ENCODE measurements at regions not wholly inside any gene's neighbourhood (a gene's known extent, or its start where the extent isn't known, plus 50 kb on each side); places are given as distances from the start of the nearest gene placed in this dataset.
A peak's percentile ranks its signal among the peaks of the same experiment; 100 is the strongest.

DNA sequence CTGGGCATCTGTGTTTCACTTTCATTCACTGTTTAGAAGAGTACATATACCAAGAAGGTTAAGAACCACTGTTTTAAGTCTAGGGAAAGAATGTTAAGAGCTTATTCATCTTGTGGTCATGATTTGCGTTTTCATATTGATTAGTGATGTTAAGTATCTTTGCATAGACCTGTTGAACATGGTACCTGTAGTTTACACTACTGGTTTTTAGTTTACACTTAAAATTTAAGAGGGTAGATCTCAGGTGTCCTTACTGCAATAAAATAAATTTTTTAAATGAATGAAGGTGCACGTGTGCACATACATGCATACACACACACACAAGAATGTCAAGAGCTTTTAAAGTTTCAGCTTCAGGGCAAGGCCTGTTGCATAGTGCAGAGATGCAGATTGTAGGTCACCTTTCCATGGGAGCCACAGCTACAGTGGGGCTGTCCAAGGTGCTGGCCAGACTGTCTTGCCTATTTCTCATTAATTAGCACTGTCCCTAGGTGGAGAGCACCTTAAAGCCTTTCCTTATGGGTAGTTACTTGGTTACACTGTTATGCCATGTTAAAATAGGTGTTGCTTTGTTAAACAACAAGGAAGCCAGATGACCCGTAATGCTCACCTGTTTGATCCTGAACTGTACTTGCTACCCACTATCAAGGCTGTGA is 543.0 kb upstream of the DAB1 start:
- 28% methylated on average over 3 of the region's 3 CpGs for WGBS (ENCODE audit: insufficient coverage, insufficient replicate concordance, low lambda C conversion rate, missing lambda C conversion rate)
- no peak overlapping the region for H3K4me3 ChIP-seq
- RAD21 ChIA-PET (ENCODE audit: unreplicated experiment): interaction anchor here (1.0 kb wide), 1 partner anchor 40 kb away, joined by 3 read pairs; no protein-coding TSS in a partner anchor
- in situ Hi-C loops (cut with MboI): no loop called here
- no peaks in the 10 kb centered on the region for H3K9me3 ChIP-seq (replicated peaks; ENCODE audit: control insufficient read depth, insufficient read depth, low read length)
- BruUV-seq (replicated peaks): no TSS peak
- no peak overlapping the region for H3K9ac ChIP-seq (ENCODE audit: control insufficient read depth, insufficient read depth, low read length)
- H3K4me1 ChIP-seq (ENCODE audit: control insufficient read depth, insufficient read depth, low read length): no peaks in the 10 kb centered on the region
- intact Hi-C loops (cut with micrococcal nuclease; ENCODE audit: unreplicated experiment): no loop called here
- no peaks in the 10 kb centered on the region for H4K20me1 ChIP-seq (ENCODE audit: control insufficient read depth, insufficient read depth)
- DNase-seq (ENCODE audit: low read depth, low spot score) (no peak), FAIRE-seq (no peak), ATAC-seq (peak; percentile 58; the same call in 2 of the 3 replicates)
- no peaks in the 10 kb centered on the region for H3K36me3 ChIP-seq (ENCODE audit: control insufficient read depth in 2 of 2, insufficient read depth in 2 of 2, low read length in 1 of 2)
- POLR2A ChIA-PET: interaction anchor here (1.6 kb wide), 1 partner anchor 40 kb away, joined by 5 read pairs; no protein-coding TSS in a partner anchor
- H3K27me3 ChIP-seq (replicated peaks in 1 of 2; ENCODE audit: control insufficient read depth in 2 of 2, insufficient read depth in 2 of 2, low read length in 1 of 2): no peaks in the 10 kb centered on the region
- H3K4me2 ChIP-seq (ENCODE audit: control insufficient read depth, insufficient read depth): no peak overlapping the region
- no peak overlapping the region for H3K27ac ChIP-seq (ENCODE audit: control insufficient read depth, insufficient read depth)
- no peaks in the 10 kb centered on the region for H3K79me2 ChIP-seq (ENCODE audit: control insufficient read depth, insufficient read depth, low read length)
- TF ChIP-seq RFX5 (IDR thresholded peaks at IDR 0.05; ENCODE audit: low read depth, low read length): no peak
- no peak for TF ChIP-seq FOXM1 (IDR thresholded peaks at IDR 0.05; ENCODE audit: low read depth, low read length)
- TF ChIP-seq, protein P1, sequence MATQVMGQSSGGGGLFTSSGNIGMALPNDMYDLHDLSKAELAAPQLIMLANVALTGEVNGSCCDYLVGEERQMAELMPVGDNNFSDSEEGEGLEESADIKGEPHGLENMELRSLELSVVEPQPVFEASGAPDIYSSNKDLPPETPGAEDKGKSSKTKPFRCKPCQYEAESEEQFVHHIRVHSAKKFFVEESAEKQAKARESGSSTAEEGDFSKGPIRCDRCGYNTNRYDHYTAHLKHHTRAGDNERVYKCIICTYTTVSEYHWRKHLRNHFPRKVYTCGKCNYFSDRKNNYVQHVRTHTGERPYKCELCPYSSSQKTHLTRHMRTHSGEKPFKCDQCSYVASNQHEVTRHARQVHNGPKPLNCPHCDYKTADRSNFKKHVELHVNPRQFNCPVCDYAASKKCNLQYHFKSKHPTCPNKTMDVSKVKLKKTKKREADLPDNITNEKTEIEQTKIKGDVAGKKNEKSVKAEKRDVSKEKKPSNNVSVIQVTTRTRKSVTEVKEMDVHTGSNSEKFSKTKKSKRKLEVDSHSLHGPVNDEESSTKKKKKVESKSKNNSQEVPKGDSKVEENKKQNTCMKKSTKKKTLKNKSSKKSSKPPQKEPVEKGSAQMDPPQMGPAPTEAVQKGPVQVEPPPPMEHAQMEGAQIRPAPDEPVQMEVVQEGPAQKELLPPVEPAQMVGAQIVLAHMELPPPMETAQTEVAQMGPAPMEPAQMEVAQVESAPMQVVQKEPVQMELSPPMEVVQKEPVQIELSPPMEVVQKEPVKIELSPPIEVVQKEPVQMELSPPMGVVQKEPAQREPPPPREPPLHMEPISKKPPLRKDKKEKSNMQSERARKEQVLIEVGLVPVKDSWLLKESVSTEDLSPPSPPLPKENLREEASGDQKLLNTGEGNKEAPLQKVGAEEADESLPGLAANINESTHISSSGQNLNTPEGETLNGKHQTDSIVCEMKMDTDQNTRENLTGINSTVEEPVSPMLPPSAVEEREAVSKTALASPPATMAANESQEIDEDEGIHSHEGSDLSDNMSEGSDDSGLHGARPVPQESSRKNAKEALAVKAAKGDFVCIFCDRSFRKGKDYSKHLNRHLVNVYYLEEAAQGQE (IDR thresholded peaks at IDR 0.05; ENCODE audit: low read depth, low read length): peak; percentile 89
- SMC1A ChIA-PET (ENCODE audit: uncharacterized antibody, unreplicated experiment): interaction anchor here (1.1 to 2.3 kb wide), 6 partner anchors 9 to 192 kb away, joined by 3 to 7 read pairs (median 4); no protein-coding TSS in a partner anchor
- no peak overlapping the region for H2AFZ ChIP-seq (ENCODE audit: control insufficient read depth, low read depth, low read length)
- CTCF ChIA-PET: interaction anchor here (0.7 to 2.0 kb wide), 7 partner anchors 12 to 548 kb away, joined by 3 to 9 read pairs (median 3); no protein-coding TSS in a partner anchor

Data from GM12878 (cell line).